ENCODE measurements at regions not wholly inside any gene's neighbourhood (a gene's known extent, or its start where the extent isn't known, plus 50 kb on each side); places are given as distances from the start of the nearest gene placed in this dataset.

DNA sequence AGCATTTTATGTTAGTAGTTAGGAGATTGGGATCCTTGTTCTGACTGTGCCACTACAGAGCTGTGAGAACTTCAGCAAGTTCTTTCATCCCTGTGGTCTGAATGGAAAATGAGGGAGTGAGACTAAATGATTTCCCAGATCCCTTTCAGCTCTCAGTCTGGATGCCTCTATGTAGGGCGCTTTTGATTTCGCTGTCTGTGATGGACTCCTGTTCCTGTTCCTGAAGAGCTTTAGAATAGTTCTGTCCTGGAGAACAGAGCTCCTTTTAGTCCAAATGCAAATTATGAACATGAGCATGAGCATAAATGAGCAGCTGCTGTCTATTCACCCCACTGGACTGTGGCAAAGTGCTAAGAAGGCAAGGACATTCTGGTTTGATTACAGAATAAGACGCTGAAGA is 61.4 kb upstream of the NT5E start:
- intact Hi-C loops (cut with DNase I) = no loop called here
- TF ChIP-seq POLR2A (IDR thresholded peaks at IDR 0.05) = no peak
- TF ChIP-seq, protein P1, sequence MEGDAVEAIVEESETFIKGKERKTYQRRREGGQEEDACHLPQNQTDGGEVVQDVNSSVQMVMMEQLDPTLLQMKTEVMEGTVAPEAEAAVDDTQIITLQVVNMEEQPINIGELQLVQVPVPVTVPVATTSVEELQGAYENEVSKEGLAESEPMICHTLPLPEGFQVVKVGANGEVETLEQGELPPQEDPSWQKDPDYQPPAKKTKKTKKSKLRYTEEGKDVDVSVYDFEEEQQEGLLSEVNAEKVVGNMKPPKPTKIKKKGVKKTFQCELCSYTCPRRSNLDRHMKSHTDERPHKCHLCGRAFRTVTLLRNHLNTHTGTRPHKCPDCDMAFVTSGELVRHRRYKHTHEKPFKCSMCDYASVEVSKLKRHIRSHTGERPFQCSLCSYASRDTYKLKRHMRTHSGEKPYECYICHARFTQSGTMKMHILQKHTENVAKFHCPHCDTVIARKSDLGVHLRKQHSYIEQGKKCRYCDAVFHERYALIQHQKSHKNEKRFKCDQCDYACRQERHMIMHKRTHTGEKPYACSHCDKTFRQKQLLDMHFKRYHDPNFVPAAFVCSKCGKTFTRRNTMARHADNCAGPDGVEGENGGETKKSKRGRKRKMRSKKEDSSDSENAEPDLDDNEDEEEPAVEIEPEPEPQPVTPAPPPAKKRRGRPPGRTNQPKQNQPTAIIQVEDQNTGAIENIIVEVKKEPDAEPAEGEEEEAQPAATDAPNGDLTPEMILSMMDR (IDR thresholded peaks at IDR 0.05) = no peak
- no peaks in the 10 kb centered on the region for H3K27me3 ChIP-seq
- H3K27ac ChIP-seq = no peak overlapping the region
- no peak overlapping the region for H3K4me3 ChIP-seq
- H3K4me1 ChIP-seq (replicated peaks in 1 of 2) = no peaks in the 10 kb centered on the region
- no peaks in the 10 kb centered on the region for H3K36me3 ChIP-seq (replicated peaks in 1 of 2)
- WGBS, 4 donors = 80 to 93% (median 85%) methylated on average over 3 of the region's 3 CpGs
- DNase-seq = no peak
- no peaks in the 10 kb centered on the region for H3K9me3 ChIP-seq (replicated peaks in 1 of 3)

DNA sequence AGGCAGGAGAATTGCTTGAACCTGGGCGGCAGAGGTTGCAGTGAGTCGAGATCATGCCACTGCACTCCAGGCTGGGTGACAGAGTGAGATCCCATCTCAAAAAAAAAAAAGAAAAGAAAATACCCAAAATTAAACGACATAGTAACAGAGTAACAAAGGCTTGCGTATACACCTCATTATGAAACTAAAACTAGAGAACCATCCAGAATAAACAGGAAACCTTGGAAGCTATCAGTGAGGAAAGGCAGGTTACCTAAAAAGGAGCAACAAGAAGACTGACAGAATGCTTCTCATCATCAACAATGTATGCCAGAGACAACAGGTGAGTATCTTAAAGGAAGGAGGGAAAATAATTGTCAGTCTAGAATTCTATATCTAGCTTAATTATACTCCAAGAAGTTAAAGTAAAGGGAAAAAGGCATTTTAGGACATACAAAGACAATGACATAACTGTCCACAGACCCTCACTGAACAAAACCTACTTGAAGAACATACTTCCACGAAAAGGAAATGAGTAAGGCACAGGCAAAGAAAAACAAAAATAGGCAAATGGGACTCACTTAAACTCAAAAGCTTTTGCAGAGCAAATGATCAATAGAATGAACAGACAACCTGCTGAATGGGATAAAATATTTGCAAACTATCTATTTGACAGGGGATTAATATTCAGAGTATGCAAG is 64.1 kb upstream of the NT5E start:
- TF ChIP-seq POLR2A (IDR thresholded peaks at IDR 0.05) = no peak
- TF ChIP-seq, protein P1 (IDR thresholded peaks at IDR 0.05) = no peak
- Histone ChIP-seq H3K4me3 (no peak overlapping the region), H3K4me1 (replicated peaks in 1 of 2) (no peaks in the 10 kb centered on the region), H3K27ac (no peak overlapping the region), H3K27me3 (no peaks in the 10 kb centered on the region), H3K9me3 (replicated peaks in 1 of 3) (no peaks in the 10 kb centered on the region), H3K36me3 (replicated peaks in 1 of 2) (no peaks in the 10 kb centered on the region)
- DNase-seq = no peak
- WGBS, 4 donors = 69 to 76% (median 75%) methylated on average over 5 of the region's 5 CpGs
- intact Hi-C loops (cut with DNase I) = no loop called here

DNA sequence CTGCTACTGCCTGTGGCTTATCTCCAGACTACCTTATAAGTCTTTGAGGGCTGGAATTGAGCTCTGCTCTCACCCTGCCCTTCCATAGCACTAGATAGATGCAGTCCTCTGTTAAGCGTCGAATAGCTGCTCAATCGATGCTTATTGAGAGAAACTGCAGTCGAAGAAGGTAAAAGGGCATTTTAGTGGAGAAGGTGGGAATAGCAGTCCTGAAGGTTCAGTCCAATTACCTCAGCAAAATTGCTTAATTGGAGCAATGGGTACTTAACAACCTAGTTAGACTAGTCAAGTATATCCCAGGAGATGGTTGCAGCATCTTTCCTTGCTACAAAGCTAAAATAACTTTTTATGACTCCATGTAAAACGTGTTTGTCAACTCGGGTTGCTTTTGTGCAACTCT is 66.8 kb upstream of the NT5E start:
- intact Hi-C loops (cut with DNase I) = no loop called here
- WGBS, 4 donors = 49 to 68% (median 53%) methylated on average over 6 of the region's 6 CpGs

DNA sequence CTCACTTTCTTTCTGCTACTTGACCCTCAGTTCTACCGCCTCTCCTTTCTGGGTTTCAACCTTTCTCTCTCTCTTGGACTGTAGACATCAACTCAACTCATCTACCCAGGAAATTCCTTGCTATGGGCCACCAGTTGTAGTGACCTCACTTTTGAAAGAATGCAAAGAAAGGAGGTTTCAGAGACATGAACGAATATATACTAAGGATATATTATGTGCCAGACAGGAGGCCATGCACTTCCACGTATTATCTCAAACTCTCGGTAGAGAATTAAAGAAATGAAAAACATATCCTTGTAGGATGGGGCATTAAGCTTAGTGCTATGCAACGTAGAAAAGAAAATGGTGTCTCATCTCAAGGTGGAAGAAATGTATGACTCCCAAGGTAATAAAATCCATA is 67.3 kb upstream of the NT5E start:
- H3K27me3 ChIP-seq = no peaks in the 10 kb centered on the region
- TF ChIP-seq, protein P1 (IDR thresholded peaks at IDR 0.05) = no peak
- TF ChIP-seq POLR2A (IDR thresholded peaks at IDR 0.05) = no peak
- no peaks in the 10 kb centered on the region for H3K4me1 ChIP-seq (replicated peaks in 1 of 2)
- intact Hi-C loops (cut with DNase I) = no loop called here
- DNase-seq = no peak
- H3K27ac ChIP-seq = no peak overlapping the region
- no peaks in the 10 kb centered on the region for H3K36me3 ChIP-seq (replicated peaks in 1 of 2)
- 71 to 81% (median 78%) methylated on average over 5 of the region's 5 CpGs for WGBS, 4 donors
- H3K4me3 ChIP-seq = no peak overlapping the region
- no peaks in the 10 kb centered on the region for H3K9me3 ChIP-seq (replicated peaks in 1 of 3)

More for the DNA sequence above, 66.8 kb upstream of the NT5E start:
- Histone ChIP-seq H3K4me3 (no peak overlapping the region), H3K4me1 (replicated peaks in 1 of 2) (no peaks in the 10 kb centered on the region), H3K36me3 (replicated peaks in 1 of 2) (no peaks in the 10 kb centered on the region), H3K27me3 (no peaks in the 10 kb centered on the region), H3K27ac (no peak overlapping the region), H3K9me3 (replicated peaks in 1 of 3) (no peaks in the 10 kb centered on the region)
- no peak for DNase-seq
- no peak for TF ChIP-seq POLR2A (IDR thresholded peaks at IDR 0.05)
- TF ChIP-seq, protein P1 (IDR thresholded peaks at IDR 0.05) = no peak
